A549 (cell line): ENCODE measurements at regions not wholly inside any gene's neighbourhood (a gene's known extent, or its start where the extent isn't known, plus 50 kb on each side); places are given as distances from the start of the nearest gene placed in this dataset.

Experiments
- ATAC-seq, 2 experiments: fragments of 200-7000 bp in 1 of 2; fragments of >200 bp in 1 of 2; cut with Nextera tagmentation in 1 of 2; cut with Tn5 transposase in 1 of 2; 3 replicates each; pipeline versions ENCODE4 v1.8.0 to v1.9.1; 2018 to 2020; ENCODE audit warnings: mild to moderate bottlenecking in 1 of 2, moderate library complexity in 1 of 2
- CTCF ChIA-PET: fragments of 300-600 bp; sonication (Branson Sonifier 250); formaldehyde crosslinking; extraction: SDS; loops from one replicate; lab custom pipeline; 2021; ENCODE audit warnings: antibody characterized with exemption, inconsistent platforms; lab: Yijun Ruan, JAX
- POLR2A ChIA-PET: fragments of 350-600 bp; formaldehyde crosslinking; extraction: SDS; loops from one replicate; lab custom pipeline; 2021; ENCODE audit warnings: antibody characterized with exemption, inconsistent platforms; lab: Yijun Ruan, JAX
- DNase-seq, 2 experiments: peaks; one replicate each; pipeline versions ENCODE4 v3.0.0 to v3.0.0-alpha.2; 2011 to 2016; ENCODE audit warnings: low read depth in 1 of 2, low spot score in 1 of 2
- FAIRE-seq: peaks from 2 replicates; lab custom pipeline; 2011; peaks lifted over from hg19 to GRCh38; lab: Jason Lieb, UNC
- H3K27ac ChIP-seq, 2 experiments: fragments of >200 bp; sonication (Bioruptor Twin); formaldehyde crosslinking; 3 replicates each; pipeline ENCODE4 v1.5.1; 2016 to 2017
- H3K4me1 ChIP-seq: fragments of >200 bp; sonication (Bioruptor Twin); formaldehyde crosslinking; 3 replicates; pipeline ENCODE4 v1.6.1; 2016
- H3K4me2 ChIP-seq: fragments of >200 bp; sonication (Bioruptor Twin); formaldehyde crosslinking; 3 replicates; pipeline ENCODE4 v1.6.1; 2016
- H3K4me3 ChIP-seq: fragments of >200 bp; sonication (Bioruptor Twin); formaldehyde crosslinking; 3 replicates; pipeline ENCODE4 v1.5.1; 2016
- H3K9me3 ChIP-seq: fragments of >200 bp; sonication (Bioruptor Twin); formaldehyde crosslinking; 3 replicates; pipeline ENCODE4 v1.6.1; 2016
- BCL3 ChIP-seq: fragments of >200 bp; sonication (Bioruptor Twin); formaldehyde crosslinking; IDR thresholded peaks from 3 replicates; pipeline ENCODE4 v1.6.1; 2016
- CBX2 ChIP-seq: fragments of 200-600 bp; sonication (generic); IDR thresholded peaks from 2 replicates; pipeline ENCODE4 v1.6.1; 2016; ENCODE audit warnings: low read depth, mild to moderate bottlenecking, borderline replicate concordance
- CBX8 ChIP-seq: fragments of 200-600 bp; sonication (generic); IDR thresholded peaks from 2 replicates; pipeline ENCODE4 v1.6.1; 2016
- CEBPB ChIP-seq, 2 experiments: fragments of >200 bp in 1 of 2; sonication (Bioruptor Twin) in 1 of 2; formaldehyde crosslinking in 1 of 2; IDR thresholded peaks; 2 replicates each; pipeline ENCODE4 v1.6.1; 2012 to 2016
- E2F6 ChIP-seq: IDR thresholded peaks from 2 replicates; pipeline ENCODE4 v1.6.1; 2012; ENCODE audit warnings: low read depth, borderline replicate concordance
- EHMT2 ChIP-seq: fragments of 200-600 bp; sonication (generic); IDR thresholded peaks from 2 replicates; pipeline ENCODE4 v1.6.1; 2016; ENCODE audit warnings: antibody characterized with exemption, low read depth, mild to moderate bottlenecking, moderate library complexity
- EP300 ChIP-seq, 2 experiments: fragments of >200 bp; sonication (Bioruptor Twin); formaldehyde crosslinking; IDR thresholded peaks; 2 replicates in 1 of 2; 3 replicates in 1 of 2; pipeline ENCODE4 v1.6.1; 2016 to 2017
- FOSL2 ChIP-seq, 2 experiments: fragments of 450-650 bp in 1 of 2; fragments of >200 bp in 1 of 2; sonication (Bioruptor Twin) in 1 of 2; formaldehyde crosslinking; IDR thresholded peaks; 2 replicates each; pipeline versions ENCODE4 v1.5.0 to v1.6.1; 2016 to 2020; ENCODE audit warnings: mild to moderate bottlenecking in 1 of 2, moderate library complexity in 1 of 2
- FOXS1 ChIP-seq: fragments of 250-450 bp; sonication (Bioruptor Pico); IDR thresholded peaks from 2 replicates; pipeline ENCODE4 v1.5.0; 2020; ENCODE audit warnings: mild to moderate bottlenecking, moderate library complexity
- GATA3 ChIP-seq: IDR thresholded peaks from 2 replicates; pipeline ENCODE4 v1.6.1; 2012; ENCODE audit warnings: borderline replicate concordance
- HDAC2 ChIP-seq: fragments of 200-600 bp; sonication (generic); IDR thresholded peaks from 2 replicates; pipeline ENCODE4 v1.6.1; 2016
- HES2 ChIP-seq: fragments of >200 bp; sonication (Bioruptor Twin); formaldehyde crosslinking; IDR thresholded peaks from 2 replicates; pipeline ENCODE4 v1.6.1; 2016
- HEYL ChIP-seq: fragments of 250-450 bp; sonication (Bioruptor Pico); IDR thresholded peaks from 2 replicates; pipeline ENCODE4 v1.8.0; 2021; ENCODE audit warnings: mild to moderate bottlenecking, moderate library complexity
- HMGXB4 ChIP-seq: fragments of 250-450 bp; sonication (Bioruptor Pico); IDR thresholded peaks from 2 replicates; pipeline ENCODE4 v1.5.0; 2021; ENCODE audit warnings: mild to moderate bottlenecking, moderate library complexity, borderline replicate concordance
- HOXA7 ChIP-seq: fragments of 250-450 bp; sonication (Bioruptor Pico); IDR thresholded peaks from 2 replicates; pipeline ENCODE4 v1.5.0; 2020; ENCODE audit warnings: mild to moderate bottlenecking, moderate library complexity
- JUNB ChIP-seq: fragments of >200 bp; sonication (Bioruptor Twin); formaldehyde crosslinking; IDR thresholded peaks from 2 replicates; pipeline ENCODE4 v1.6.1; 2016
- MAZ ChIP-seq: fragments of 150-350 bp; IDR thresholded peaks from 2 replicates; pipeline ENCODE4 v1.6.1; 2014; ENCODE audit warnings: antibody characterized with exemption, low read depth, low read length, borderline replicate concordance
- NFE2L2 ChIP-seq: fragments of 150-350 bp; conservative IDR thresholded peaks from 2 replicates; pipeline ENCODE4 v1.6.1; 2014; ENCODE audit warnings: low read length
- NR3C1 ChIP-seq: fragments of >200 bp; sonication (Bioruptor Twin); formaldehyde crosslinking; IDR thresholded peaks from 3 replicates; pipeline ENCODE4 v1.6.1; 2017
- POLR2A ChIP-seq: IDR thresholded peaks from 2 replicates; pipeline ENCODE4 v1.6.1; 2012; ENCODE audit warnings: mild to moderate bottlenecking, low read length
- REST ChIP-seq: fragments of 200-600 bp; sonication (generic); IDR thresholded peaks from 2 replicates; pipeline ENCODE4 v1.6.1; 2016; ENCODE audit warnings: antibody characterized with exemption, mild to moderate bottlenecking, moderate library complexity
- RFX5 ChIP-seq: fragments of 450-650 bp; IDR thresholded peaks from 2 replicates; pipeline ENCODE4 v1.7.1; 2014; ENCODE audit warnings: antibody characterized with exemption, mild to moderate bottlenecking, moderate library complexity
- RNF2 ChIP-seq: fragments of 200-600 bp; sonication (generic); IDR thresholded peaks from 2 replicates; pipeline ENCODE4 v1.6.1; 2016; ENCODE audit warnings: low read depth, mild to moderate bottlenecking, antibody characterized with exemption, moderate library complexity, borderline replicate concordance
- SMC3 ChIP-seq: fragments of >200 bp; sonication (Bioruptor Twin); formaldehyde crosslinking; IDR thresholded peaks from 3 replicates; pipeline ENCODE4 v1.6.1; 2018; ENCODE audit warnings: inconsistent platforms
- SREBF2 ChIP-seq: fragments of 450-650 bp; IDR thresholded peaks from 2 replicates; pipeline ENCODE4 v1.6.1; 2014; ENCODE audit warnings: mild to moderate bottlenecking, moderate library complexity
- TP53 ChIP-seq: fragments of 250-450 bp; sonication (Bioruptor Pico); IDR thresholded peaks from 2 replicates; pipeline ENCODE4 v1.5.0; 2021; ENCODE audit warnings: mild to moderate bottlenecking, moderate library complexity
- USF2 ChIP-seq: fragments of 450-650 bp; IDR thresholded peaks from 2 replicates; pipeline ENCODE4 v1.6.1; 2014; ENCODE audit warnings: antibody characterized with exemption
- ZFP36 ChIP-seq: fragments of 450-650 bp; IDR thresholded peaks from 2 replicates; pipeline ENCODE4 v1.6.1; 2014; ENCODE audit warnings: borderline replicate concordance; ENCODE audit not compliant: partially characterized antibody
- ZNF302 ChIP-seq: fragments of 250-450 bp; sonication (Bioruptor Pico); IDR thresholded peaks from 2 replicates; pipeline ENCODE4 v1.9.0; 2021; ENCODE audit warnings: inconsistent platforms, mild to moderate bottlenecking, moderate library complexity
- ZSCAN20 ChIP-seq: fragments of 250-450 bp; sonication (Bioruptor Pico); IDR thresholded peaks from 2 replicates; pipeline ENCODE4 v1.8.0; 2022; ENCODE audit warnings: mild to moderate bottlenecking, moderate library complexity
- WGBS: methylation state at CpG from one replicate; pipeline ENCODE4 v1.1.6; 2017; ENCODE audit errors: missing lambda C conversion rate; 5-methylcytosine and 5-hydroxymethylcytosine counted together

GRCh38 chr10:7084280-7085005, 326.4 kb downstream of the SFMBT2 start:
- 50% methylated on average over 9 of the region's 9 CpGs for WGBS
- no peak for FAIRE-seq

GRCh38 chr10:7082967-7083366, 327.9 kb downstream of the SFMBT2 start:
- no peak overlapping the region for H3K4me3 ChIP-seq
- no peak for ATAC-seq
- FAIRE-seq: no peak
- H3K4me1 ChIP-seq: no peaks in the 10 kb centered on the region
- WGBS: 10% methylated on average over 4 of the region's 4 CpGs
- H3K27ac ChIP-seq: no peak overlapping the region
- no peak for DNase-seq
- H3K4me2 ChIP-seq: no peak overlapping the region
- ChIA-PET CTCF (interaction anchor here (1.1 to 1.4 kb wide), 3 partner anchors 10 to 297 kb away, joined by 3 to 4 read pairs (median 4); no protein-coding TSS in a partner anchor), POLR2A (no interaction called here)
- H3K9me3 ChIP-seq: no peaks in the 10 kb centered on the region
- TF ChIP-seq SMC3 (no peak), CEBPB (IDR thresholded peaks at IDR 0.05) (no peak), HMGXB4 (no peak), USF2 (no peak), ZFP36 (no peak), ZNF302 (CRISPR knock-in tag) (no peak), EP300 (IDR thresholded peaks at IDR 0.05) (no peak), SREBF2 (no peak), NR3C1 (no peak), HEYL (CRISPR knock-in tag) (no peak), REST (no peak), GATA3 (no peak), TP53 (no peak), HDAC2 (no peak), ZSCAN20 (CRISPR knock-in tag) (no peak)

More at GRCh38 chr10:7084280-7085005, 326.4 kb downstream of the SFMBT2 start:
- CTCF ChIA-PET: interaction anchor here (1.3 kb wide), 1 partner anchor 416 kb away, joined by 3 read pairs; no protein-coding TSS in a partner anchor
- Histone ChIP-seq H3K4me2 (no peak overlapping the region), H3K9me3 (no peaks in the 10 kb centered on the region), H3K4me3 (no peak overlapping the region)
- ATAC-seq (no peak), DNase-seq (no peak)
- no peak for TF ChIP-seq CBX8
- TF ChIP-seq NR3C1: no peak
- TF ChIP-seq MAZ: no peak
- TF ChIP-seq USF2: no peak
- no peak for TF ChIP-seq FOXS1 (CRISPR knock-in tag)
- no peak for TF ChIP-seq POLR2A
- no peak for TF ChIP-seq JUNB
- no peak for TF ChIP-seq FOSL2 (IDR thresholded peaks at IDR 0.05)
- no peak for TF ChIP-seq FOSL2 (CRISPR knock-in tag; IDR thresholded peaks at IDR 0.05)
- no peak for TF ChIP-seq CBX2
- no peak for TF ChIP-seq ZSCAN20 (CRISPR knock-in tag)
- TF ChIP-seq BCL3: no peak
- no peak for TF ChIP-seq HOXA7 (CRISPR knock-in tag)
- no peak for TF ChIP-seq NFE2L2
- no peak for TF ChIP-seq E2F6
- no peak for TF ChIP-seq EHMT2
- no peak for TF ChIP-seq HES2
- TF ChIP-seq RNF2: no peak
- no peak for TF ChIP-seq ZNF302 (CRISPR knock-in tag)
- no peak for TF ChIP-seq RFX5
- TF ChIP-seq, all 56 proteins: peak for 0
- POLR2A ChIA-PET: no interaction called here
- Histone ChIP-seq H3K4me1 (no peaks in the 10 kb centered on the region), H3K27ac (no peak overlapping the region)
